Jurkat, Clone E6-1 (cell line): ENCODE measurements at regions not wholly inside any gene's neighbourhood (a gene's known extent, or its start where the extent isn't known, plus 50 kb on each side); places are given as distances from the start of the nearest gene placed in this dataset.
"Not testable (repeated sequence)": the region's sequence is repeated elsewhere in the genome, so short reads cannot be mapped to it uniquely, and the experiment has no call there.

Source experiments
- DNase-seq: peaks from one replicate; pipeline ENCODE4 v3.0.0-alpha.2; 2011; ENCODE audit warnings: low read depth, low spot score
- H3K4me3 ChIP-seq: 2 replicates; pipeline ENCODE4 v1.5.1; 2011; ENCODE audit warnings: mild to moderate bottlenecking, low read length, control low read depth, moderate library complexity

- no peak for DNase-seq
- H3K4me3 ChIP-seq, result no peak overlapping the region
Measured at GRCh38 chr1:199067483-199067882, 428.6 kb downstream of the PTPRC start.

GRCh38 chr1:199071080-199071479 lies 432.2 kb downstream of the PTPRC start:
- DNase-seq, result no peak
- no peak overlapping the region for H3K4me3 ChIP-seq

GRCh38 chr1:199073166-199073565 lies 434.3 kb downstream of the PTPRC start:
- no peak for DNase-seq
- no peak overlapping the region for H3K4me3 ChIP-seq

- H3K4me3 ChIP-seq, result no peak overlapping the region
- DNase-seq, result no peak
Measured at GRCh38 chr1:199075792-199076191, 437.0 kb downstream of the PTPRC start.

- H3K4me3 ChIP-seq, result no peak overlapping the region
- DNase-seq, result no peak
Measured at GRCh38 chr1:199079994-199080393, 441.2 kb downstream of the PTPRC start.

- DNase-seq, result no peak
- no peak overlapping the region for H3K4me3 ChIP-seq
Measured at GRCh38 chr1:199081739-199082138, 442.9 kb downstream of the PTPRC start.

GRCh38 chr1:199082778-199083389 lies 444.0 kb downstream of the PTPRC start:
- H3K4me3 ChIP-seq, result no peak overlapping the region
- DNase-seq, result no peak

GRCh38 chr1:199083680-199084079 lies 444.8 kb downstream of the PTPRC start:
- H3K4me3 ChIP-seq, result no peak overlapping the region
- no peak for DNase-seq

GRCh38 chr1:199084293-199084692 lies 445.5 kb downstream of the PTPRC start:
- H3K4me3 ChIP-seq, result no peak overlapping the region
- peak; percentile 59 for DNase-seq

GRCh38 chr1:199085903-199086302 lies 447.1 kb downstream of the PTPRC start:
- no peak overlapping the region for H3K4me3 ChIP-seq
- DNase-seq, result no peak

GRCh38 chr1:199087144-199087543 lies 448.3 kb downstream of the PTPRC start:
- no peak overlapping the region for H3K4me3 ChIP-seq
- DNase-seq, result no peak

- peak; percentile 83 for DNase-seq
- H3K4me3 ChIP-seq, result no peak overlapping the region
Measured at GRCh38 chr1:199089393-199090122, 450.7 kb downstream of the PTPRC start.

- not testable (repeated sequence) for DNase-seq, H3K4me3 ChIP-seq
Measured at GRCh38 chr1:199095628-199096027, 456.8 kb downstream of the PTPRC start.

GRCh38 chr1:199096591-199096990 lies 457.8 kb downstream of the PTPRC start:
- no peak overlapping the region for H3K4me3 ChIP-seq
- DNase-seq, result no peak

GRCh38 chr1:199098468-199098867 lies 459.6 kb downstream of the PTPRC start:
- H3K4me3 ChIP-seq, result no peak overlapping the region
- no peak for DNase-seq

- no peak for DNase-seq
- H3K4me3 ChIP-seq, result no peak overlapping the region
Measured at GRCh38 chr1:199101139-199101538, 462.3 kb downstream of the PTPRC start.

- DNase-seq, result no peak
- H3K4me3 ChIP-seq, result no peak overlapping the region
Measured at GRCh38 chr1:199101635-199102034, 462.8 kb downstream of the PTPRC start.

GRCh38 chr1:199102239-199102638 lies 463.4 kb downstream of the PTPRC start:
- H3K4me3 ChIP-seq, result no peak overlapping the region
- DNase-seq, result no peak

GRCh38 chr1:199109160-199109559 lies 470.3 kb downstream of the PTPRC start:
- DNase-seq, result no peak
- no peak overlapping the region for H3K4me3 ChIP-seq

- DNase-seq, result no peak
- no peak overlapping the region for H3K4me3 ChIP-seq
Measured at GRCh38 chr1:199112365-199112764, 473.5 kb downstream of the PTPRC start.
